Mammary epithelial cell (primary cell): ENCODE measurements at regions not wholly inside any gene's neighbourhood (a gene's known extent, or its start where the extent isn't known, plus 50 kb on each side); places are given as distances from the start of the nearest gene placed in this dataset.

Experiments
- CTCF ChIP-seq, 2 donors: IDR thresholded peaks in 1 of 2; conservative IDR thresholded peaks in 1 of 2; 2 replicates each; pipeline ENCODE4 v1.5.1; 2011 to 2012; ENCODE audit warnings: inconsistent platforms in 2 of 2, low read length in 2 of 2, mild to moderate bottlenecking in 2 of 2, control low read depth in 1 of 2, low read depth in 1 of 2; ENCODE audit not compliant: insufficient read depth in 1 of 2; ENCODE audit errors: extremely low read depth in 1 of 2
- EZH2 ChIP-seq: IDR thresholded peaks from 2 replicates; pipeline ENCODE4 v1.6.1; 2012; ENCODE audit warnings: low read length, inconsistent platforms, borderline replicate concordance

- TF ChIP-seq CTCF (conservative IDR thresholded peaks at IDR 0.05 in 1 of 2, IDR thresholded peaks at IDR 0.05 in 1 of 2; ENCODE audit: extremely low read depth in 1 of 2, insufficient read depth in 1 of 2, low read depth in 1 of 2, low read length in 2 of 2), result no peak
- no peak for TF ChIP-seq EZH2
Observed at GRCh38 chr2:145257931-145258330, 738.0 kb upstream of the ZEB2 start.
